ENCODE measurements at regions not wholly inside any gene's neighbourhood (a gene's known extent, or its start where the extent isn't known, plus 50 kb on each side); places are given as distances from the start of the nearest gene placed in this dataset.
A peak's percentile ranks its signal among the peaks of the same experiment; 100 is the strongest.

DNA sequence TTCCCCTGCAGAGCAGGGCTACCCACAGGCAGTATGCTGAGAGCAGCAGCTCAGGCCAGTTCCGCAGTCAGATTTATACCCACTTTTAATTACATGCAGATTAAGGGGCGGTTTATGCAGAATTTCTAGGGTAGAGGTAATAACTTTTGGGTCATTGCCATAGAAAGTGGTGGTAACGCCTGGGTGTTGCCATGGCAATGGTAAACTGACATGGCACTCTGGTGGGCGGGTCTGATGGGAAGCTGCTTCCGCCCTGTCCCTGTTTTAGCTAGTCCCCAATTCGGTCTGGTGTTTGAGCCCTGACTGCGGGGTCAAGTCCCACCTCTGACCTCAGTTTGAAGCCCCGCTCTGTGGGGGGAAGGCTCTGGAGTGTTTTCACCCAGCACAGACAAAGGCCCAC is 141.1 kb upstream of the VSTM2B start:
- Histone ChIP-seq H3K27me3 (no peaks in the 10 kb centered on the region), H3K27ac (no peak overlapping the region), H3K36me3 (no peaks in the 10 kb centered on the region), H3K4me3 (no peak overlapping the region), H3K4me1 (no peaks in the 10 kb centered on the region), H3K9me3 (no peaks in the 10 kb centered on the region)
- WGBS (ENCODE audit: insufficient coverage, low coverage, low lambda C conversion rate, missing lambda C conversion rate), result 39% methylated on average over 3 of the region's 8 CpGs
- intact Hi-C loops (cut with DNase I), result no loop called here
- ATAC-seq (no peak), DNase-seq (peak in 1 of 3 donors; percentile 14)
- TF ChIP-seq, protein P1, sequence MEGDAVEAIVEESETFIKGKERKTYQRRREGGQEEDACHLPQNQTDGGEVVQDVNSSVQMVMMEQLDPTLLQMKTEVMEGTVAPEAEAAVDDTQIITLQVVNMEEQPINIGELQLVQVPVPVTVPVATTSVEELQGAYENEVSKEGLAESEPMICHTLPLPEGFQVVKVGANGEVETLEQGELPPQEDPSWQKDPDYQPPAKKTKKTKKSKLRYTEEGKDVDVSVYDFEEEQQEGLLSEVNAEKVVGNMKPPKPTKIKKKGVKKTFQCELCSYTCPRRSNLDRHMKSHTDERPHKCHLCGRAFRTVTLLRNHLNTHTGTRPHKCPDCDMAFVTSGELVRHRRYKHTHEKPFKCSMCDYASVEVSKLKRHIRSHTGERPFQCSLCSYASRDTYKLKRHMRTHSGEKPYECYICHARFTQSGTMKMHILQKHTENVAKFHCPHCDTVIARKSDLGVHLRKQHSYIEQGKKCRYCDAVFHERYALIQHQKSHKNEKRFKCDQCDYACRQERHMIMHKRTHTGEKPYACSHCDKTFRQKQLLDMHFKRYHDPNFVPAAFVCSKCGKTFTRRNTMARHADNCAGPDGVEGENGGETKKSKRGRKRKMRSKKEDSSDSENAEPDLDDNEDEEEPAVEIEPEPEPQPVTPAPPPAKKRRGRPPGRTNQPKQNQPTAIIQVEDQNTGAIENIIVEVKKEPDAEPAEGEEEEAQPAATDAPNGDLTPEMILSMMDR (IDR thresholded peaks at IDR 0.05), result no peak
- TF ChIP-seq POLR2A (IDR thresholded peaks at IDR 0.05), result no peak

DNA sequence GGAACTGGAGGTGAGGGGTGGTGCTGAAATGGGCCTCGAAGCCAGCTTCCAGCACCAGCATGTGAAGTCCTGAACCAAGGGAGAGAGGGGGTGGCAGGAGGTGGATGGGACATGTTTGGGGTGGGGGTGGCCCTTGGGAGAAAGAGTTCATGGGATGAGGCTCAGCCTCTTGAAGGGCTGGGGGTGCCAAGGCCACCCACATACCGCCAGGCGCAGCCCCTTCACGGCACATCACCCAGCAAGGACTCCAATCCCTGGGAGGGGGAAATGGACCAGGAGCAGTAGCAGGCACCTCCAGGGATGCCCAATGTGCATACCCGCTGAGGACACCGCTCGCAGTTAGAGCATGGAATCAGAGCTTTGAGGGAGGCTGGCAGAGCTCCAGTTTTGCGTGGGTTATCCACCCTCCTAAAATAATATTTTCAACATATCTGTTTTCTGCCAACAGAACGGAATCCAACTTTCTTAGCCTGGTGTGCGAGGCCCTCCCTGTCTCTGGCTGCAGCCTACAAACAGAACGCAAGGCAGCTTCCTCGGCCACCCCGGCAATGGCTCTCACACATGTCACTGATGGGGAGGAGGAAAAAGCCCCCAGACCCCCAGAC is 140.5 kb upstream of the VSTM2B start:
- Histone ChIP-seq H3K9me3 (no peaks in the 10 kb centered on the region), H3K4me3 (no peak overlapping the region), H3K4me1 (no peaks in the 10 kb centered on the region), H3K36me3 (no peaks in the 10 kb centered on the region), H3K27me3 (no peaks in the 10 kb centered on the region), H3K27ac (no peak overlapping the region)
- TF ChIP-seq, protein P1 (IDR thresholded peaks at IDR 0.05), result no peak
- no peak for TF ChIP-seq POLR2A (IDR thresholded peaks at IDR 0.05)
- ATAC-seq, result no peak
- intact Hi-C loops (cut with DNase I), result no loop called here
- WGBS (ENCODE audit: insufficient coverage, low coverage, low lambda C conversion rate, missing lambda C conversion rate), result 59% methylated on average over 7 of the region's 13 CpGs
- peak in 1 of 3 donors; percentile 25 for DNase-seq

DNA sequence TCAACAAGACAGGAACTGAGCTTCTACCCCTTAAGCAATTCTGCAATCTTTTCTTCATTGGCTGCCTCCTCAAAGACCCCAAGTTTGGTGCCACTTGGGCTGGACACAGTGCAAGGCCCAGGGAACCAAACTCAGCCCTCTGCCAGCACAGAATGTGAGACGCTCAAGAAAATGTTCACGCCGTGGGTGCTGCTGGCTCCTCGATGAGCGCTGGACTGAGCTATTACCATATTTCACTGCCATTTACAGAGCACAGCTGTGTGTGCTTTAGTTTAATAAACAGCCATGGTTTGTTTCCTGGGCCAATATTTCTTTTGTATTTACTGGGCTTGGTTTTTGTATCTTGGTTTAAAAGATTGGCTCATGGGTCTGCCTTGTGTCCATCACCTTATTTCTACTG is 138.8 kb upstream of the VSTM2B start:
- Histone ChIP-seq H3K27ac (no peak overlapping the region), H3K4me1 (no peaks in the 10 kb centered on the region), H3K9me3 (no peaks in the 10 kb centered on the region), H3K27me3 (no peaks in the 10 kb centered on the region), H3K36me3 (no peaks in the 10 kb centered on the region), H3K4me3 (no peak overlapping the region)
- intact Hi-C loops (cut with DNase I), result no loop called here
- TF ChIP-seq POLR2A (IDR thresholded peaks at IDR 0.05), result no peak
- TF ChIP-seq, protein P1 (IDR thresholded peaks at IDR 0.05), result no peak
- DNase-seq (peak in 1 of 3 donors; percentile 6), ATAC-seq (no peak)
- WGBS (ENCODE audit: insufficient coverage, low coverage, low lambda C conversion rate, missing lambda C conversion rate), result 72% methylated on average over 5 of the region's 5 CpGs

DNA sequence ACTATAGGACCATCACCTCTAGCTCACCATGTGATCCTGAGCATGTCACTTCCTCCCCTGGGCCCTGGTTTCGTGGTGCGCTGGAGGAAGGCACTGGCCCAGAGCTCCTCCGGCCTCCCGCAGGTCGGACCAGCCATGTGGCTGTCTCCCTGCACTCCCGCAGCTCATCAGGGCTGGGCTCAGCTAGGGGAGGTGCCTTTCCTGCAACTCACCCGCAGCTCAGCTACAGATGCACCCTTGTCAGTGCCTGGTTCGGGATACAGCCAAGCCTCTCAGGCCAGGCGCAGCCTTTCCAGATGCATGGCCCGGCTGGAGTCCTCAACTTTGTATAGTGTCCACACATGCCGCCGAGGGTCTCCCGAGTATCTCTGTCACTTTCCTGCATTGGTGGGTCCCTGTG is 138.2 kb upstream of the VSTM2B start:
- no peak for ATAC-seq
- H3K9me3 ChIP-seq, result no peaks in the 10 kb centered on the region
- TF ChIP-seq, protein P1 (IDR thresholded peaks at IDR 0.05), result no peak
- TF ChIP-seq POLR2A (IDR thresholded peaks at IDR 0.05), result no peak
- intact Hi-C loops (cut with DNase I), result no loop called here
- DNase-seq, result peak in 1 of 3 donors; percentile 27
- H3K36me3 ChIP-seq, result no peaks in the 10 kb centered on the region
- WGBS (ENCODE audit: insufficient coverage, low coverage, low lambda C conversion rate, missing lambda C conversion rate), result 31% methylated on average over 5 of the region's 13 CpGs
- H3K4me3 ChIP-seq, result no peak overlapping the region
- H3K4me1 ChIP-seq, result no peaks in the 10 kb centered on the region
- no peak overlapping the region for H3K27ac ChIP-seq
- H3K27me3 ChIP-seq, result no peaks in the 10 kb centered on the region

DNA sequence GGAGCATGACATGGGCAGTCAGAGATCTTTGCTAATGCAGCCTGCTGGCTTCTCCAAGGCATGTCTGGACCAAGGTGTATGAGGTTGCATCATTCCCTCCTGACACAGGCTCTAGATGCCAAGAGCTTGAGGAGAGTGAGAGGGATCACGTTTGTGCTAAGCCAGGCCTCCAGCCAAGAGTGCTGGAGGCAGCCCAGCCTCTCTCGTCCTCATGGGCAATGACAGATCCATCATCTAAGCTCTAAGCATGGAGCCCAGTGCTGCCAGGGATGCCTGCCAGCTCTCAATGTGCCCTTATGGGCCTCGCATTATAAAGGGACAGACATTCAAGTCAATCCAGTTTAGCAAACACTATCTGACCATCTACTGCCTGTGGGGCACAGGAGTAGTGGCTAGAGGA is 136.3 kb upstream of the VSTM2B start:
- H3K9me3 ChIP-seq, result no peaks in the 10 kb centered on the region
- DNase-seq (no peak), ATAC-seq (no peak)
- H3K4me3 ChIP-seq, result no peak overlapping the region
- no peaks in the 10 kb centered on the region for H3K36me3 ChIP-seq
- intact Hi-C loops (cut with DNase I), result no loop called here
- TF ChIP-seq, protein P1 (IDR thresholded peaks at IDR 0.05), result no peak
- TF ChIP-seq POLR2A (IDR thresholded peaks at IDR 0.05), result no peak
- no peak overlapping the region for H3K27ac ChIP-seq
- no peaks in the 10 kb centered on the region for H3K4me1 ChIP-seq
- WGBS (ENCODE audit: insufficient coverage, low coverage, low lambda C conversion rate, missing lambda C conversion rate), result 29% methylated on average over 1 of the region's 3 CpGs
- no peaks in the 10 kb centered on the region for H3K27me3 ChIP-seq

Measured in right lobe of liver (tissue), 6 donors.